GM19452 (cell line): ENCODE measurements at regions not wholly inside any gene's neighbourhood (a gene's known extent, or its start where the extent isn't known, plus 50 kb on each side); places are given as distances from the start of the nearest gene placed in this dataset.
"Not testable (repeated sequence)": the region's sequence is repeated elsewhere in the genome, so short reads cannot be mapped to it uniquely, and the experiment has no call there.

Experiments used
- ATAC-seq: cut with Tn5 transposase; IDR thresholded peaks from one replicate; pipeline ENCODE4 v1.9.1; 2021; ENCODE audit not compliant: unreplicated experiment

- ATAC-seq = no peak
Measured at GRCh38 chr7:15143936-15144335, 241.4 kb upstream of the DGKB start.

- no peak for ATAC-seq
Measured at GRCh38 chr7:15143121-15143520, 240.6 kb upstream of the DGKB start.

- no peak for ATAC-seq
Measured at GRCh38 chr7:15140431-15140830, 237.9 kb upstream of the DGKB start.

GRCh38 chr7:15131661-15132060 lies 229.1 kb upstream of the DGKB start:
- no peak for ATAC-seq

GRCh38 chr7:15130666-15131541 lies 228.4 kb upstream of the DGKB start:
- no peak for ATAC-seq

GRCh38 chr7:15128716-15129115 lies 226.2 kb upstream of the DGKB start:
- no peak for ATAC-seq

- not testable (repeated sequence) for ATAC-seq
Measured at GRCh38 chr7:15126653-15127052, 224.1 kb upstream of the DGKB start.

- ATAC-seq = no peak
Measured at GRCh38 chr7:15123901-15124300, 221.3 kb upstream of the DGKB start.

GRCh38 chr7:15113752-15114151 lies 211.2 kb upstream of the DGKB start:
- no peak for ATAC-seq

GRCh38 chr7:15105711-15106110 lies 203.2 kb upstream of the DGKB start:
- ATAC-seq = no peak

GRCh38 chr7:15104411-15105092 lies 202.0 kb upstream of the DGKB start:
- no peak for ATAC-seq

- ATAC-seq = no peak
Measured at GRCh38 chr7:15099074-15099473, 196.5 kb upstream of the DGKB start.

- ATAC-seq = no peak
Measured at GRCh38 chr7:15096853-15097252, 194.3 kb upstream of the DGKB start.

- ATAC-seq = no peak
Measured at GRCh38 chr7:15094989-15095388, 192.4 kb upstream of the DGKB start.

GRCh38 chr7:15087771-15088170 lies 185.2 kb upstream of the DGKB start:
- ATAC-seq = no peak

GRCh38 chr7:15086862-15087261 lies 184.3 kb upstream of the DGKB start:
- no peak for ATAC-seq

- no peak for ATAC-seq
Measured at GRCh38 chr7:15086131-15086611, 183.6 kb upstream of the DGKB start.

- no peak for ATAC-seq
Measured at GRCh38 chr7:15085366-15085765, 182.8 kb upstream of the DGKB start.

- no peak for ATAC-seq
Measured at GRCh38 chr7:15084368-15084767, 181.8 kb upstream of the DGKB start.

GRCh38 chr7:15081891-15082290 lies 179.3 kb upstream of the DGKB start:
- ATAC-seq = no peak

- ATAC-seq = no peak
Measured at GRCh38 chr7:15073301-15073700, 170.8 kb upstream of the DGKB start.

- no peak for ATAC-seq
Measured at GRCh38 chr7:15068324-15068723, 165.8 kb upstream of the DGKB start.
